WTC11 (cell line): ENCODE measurements at regions not wholly inside any gene's neighbourhood (a gene's known extent, or its start where the extent isn't known, plus 50 kb on each side); places are given as distances from the start of the nearest gene placed in this dataset.

ENCODE experiments used
- ATAC-seq: fragments of 200-7000 bp; cut with Tn5 transposase; 2 replicates; pipeline ENCODE4 v1.10.0; 2021; ENCODE audit warnings: mild to moderate bottlenecking, moderate library complexity
- CTCF ChIA-PET: fragments of 300-600 bp; sonication (Branson Sonifier 250); formaldehyde crosslinking; loops from one replicate; lab custom pipeline; 2021; ENCODE audit warnings: antibody characterized with exemption; lab: Charles Lee
- POLR2A ChIA-PET: fragments of 350-600 bp; sonication (Branson Sonifier 250); formaldehyde crosslinking; loops from one replicate; lab custom pipeline; 2021; ENCODE audit warnings: antibody characterized with exemption; lab: Charles Lee
- DNase-seq: peaks from one replicate; pipeline ENCODE4 v3.0.0; 2021; ENCODE audit warnings: low spot score
- H3K27ac Mint-ChIP-seq: 2 replicates; pipeline ENCODE4 v1.8.0; 2021; ENCODE audit warnings: mixed read lengths
- H3K27me3 Mint-ChIP-seq: 2 replicates; pipeline ENCODE4 v1.8.0; 2021; ENCODE audit warnings: low read depth, mild to moderate bottlenecking, moderate library complexity, mixed read lengths
- H3K36me3 Mint-ChIP-seq: 2 replicates; pipeline ENCODE4 v1.8.0; 2021; ENCODE audit warnings: mixed read lengths
- H3K4me1 Mint-ChIP-seq: 2 replicates; pipeline ENCODE4 v1.8.0; 2022; ENCODE audit warnings: mixed read lengths
- H3K4me3 Mint-ChIP-seq: 2 replicates; pipeline ENCODE4 v1.8.0; 2021; ENCODE audit warnings: mild to moderate bottlenecking, moderate library complexity, mixed read lengths
- H3K9me3 Mint-ChIP-seq: 2 replicates; pipeline ENCODE4 v1.8.0; 2021; ENCODE audit warnings: mixed read lengths
- E2F5 ChIP-seq: sonication (generic); formaldehyde crosslinking; IDR thresholded peaks from 2 replicates; pipeline ENCODE4 v1.8.1; 2022; ENCODE audit warnings: mild to moderate bottlenecking, moderate library complexity, missing genetic modification reagents
- ELF4 ChIP-seq: sonication (generic); formaldehyde crosslinking; IDR thresholded peaks from 2 replicates; pipeline ENCODE4 v1.8.1; 2022; ENCODE audit warnings: low read depth, mild to moderate bottlenecking, moderate library complexity, missing genetic modification reagents
- ERG ChIP-seq: fragments of 250-450 bp; sonication (Bioruptor Pico); IDR thresholded peaks from 2 replicates; pipeline ENCODE4 v1.8.0; 2021; ENCODE audit warnings: mild to moderate bottlenecking
- ESRRA ChIP-seq: sonication (generic); formaldehyde crosslinking; IDR thresholded peaks from 2 replicates; pipeline ENCODE4 v1.8.1; 2022; ENCODE audit warnings: mild to moderate bottlenecking, missing genetic modification reagents, borderline replicate concordance
- GTF2I ChIP-seq: fragments of 250-450 bp; sonication (Bioruptor Pico); conservative IDR thresholded peaks from 2 replicates; pipeline ENCODE4 v1.4.0; 2021; ENCODE audit warnings: mild to moderate bottlenecking
- HMGA2 ChIP-seq: fragments of 250-450 bp; sonication (Bioruptor Pico); IDR thresholded peaks from 2 replicates; pipeline ENCODE4 v1.4.0; 2021; ENCODE audit warnings: mild to moderate bottlenecking, moderate library complexity
- JAZF1 ChIP-seq: fragments of 250-450 bp; sonication (Bioruptor Pico); IDR thresholded peaks from 2 replicates; pipeline ENCODE4 v1.9.0; 2021; ENCODE audit warnings: moderate library complexity, mild to moderate bottlenecking, inconsistent platforms
- KAT7 ChIP-seq: sonication (generic); formaldehyde crosslinking; IDR thresholded peaks from 2 replicates; pipeline ENCODE4 v1.8.1; 2023; ENCODE audit warnings: missing genetic modification reagents, mild to moderate bottlenecking, borderline replicate concordance
- NFYB ChIP-seq: sonication (generic); formaldehyde crosslinking; conservative IDR thresholded peaks from 2 replicates; pipeline ENCODE4 v1.8.0; 2022; ENCODE audit warnings: low read depth, missing genetic modification reagents
- OVOL2 ChIP-seq: fragments of 250-450 bp; sonication (Bioruptor Pico); IDR thresholded peaks from 2 replicates; pipeline ENCODE4 v1.9.0; 2021; ENCODE audit warnings: mild to moderate bottlenecking, borderline replicate concordance
- RORB ChIP-seq: fragments of 250-450 bp; sonication (Bioruptor Pico); IDR thresholded peaks from 2 replicates; pipeline ENCODE4 v1.9.0; 2021; ENCODE audit warnings: mild to moderate bottlenecking
- SMAD3 ChIP-seq: sonication (generic); formaldehyde crosslinking; IDR thresholded peaks from 2 replicates; pipeline ENCODE4 v1.8.0; 2022; ENCODE audit warnings: missing genetic modification reagents, mild to moderate bottlenecking, borderline replicate concordance
- USF1 ChIP-seq: sonication (generic); formaldehyde crosslinking; IDR thresholded peaks from 2 replicates; pipeline ENCODE4 v1.8.0; 2022; ENCODE audit warnings: mild to moderate bottlenecking, missing genetic modification reagents
- USF2 ChIP-seq: sonication (generic); formaldehyde crosslinking; IDR thresholded peaks from 2 replicates; pipeline ENCODE4 v1.8.1; 2023; ENCODE audit warnings: mild to moderate bottlenecking, missing genetic modification reagents, moderate library complexity
- ZBTB21 ChIP-seq: sonication (generic); formaldehyde crosslinking; IDR thresholded peaks from 2 replicates; pipeline ENCODE4 v1.8.1; 2023; ENCODE audit warnings: mild to moderate bottlenecking, missing genetic modification reagents, borderline replicate concordance
- ZNF121 ChIP-seq: sonication (generic); formaldehyde crosslinking; IDR thresholded peaks from 2 replicates; pipeline ENCODE4 v1.8.0; 2023; ENCODE audit warnings: missing genetic modification reagents
- ZNF263 ChIP-seq: sonication (generic); formaldehyde crosslinking; IDR thresholded peaks from 2 replicates; pipeline ENCODE4 v1.8.1; 2022; ENCODE audit warnings: low read depth, mild to moderate bottlenecking, moderate library complexity, missing genetic modification reagents
- ZNF317 ChIP-seq: sonication (generic); formaldehyde crosslinking; IDR thresholded peaks from 2 replicates; pipeline ENCODE4 v1.8.1; 2023; ENCODE audit warnings: low read depth, mild to moderate bottlenecking, moderate library complexity, missing genetic modification reagents, borderline replicate concordance
- ZNF425 ChIP-seq: fragments of 250-450 bp; sonication (Bioruptor Pico); conservative IDR thresholded peaks from 2 replicates; pipeline ENCODE4 v1.9.0; 2021; ENCODE audit warnings: mild to moderate bottlenecking

GRCh38 chr20:58019027-58019849 is 209.2 kb downstream of the ANKRD60 start:
- Mint-ChIP-seq H3K36me3 (peaks cover 2% of the 10 kb centered on the region; the same call in 1 of the 2 replicates), H3K4me3 (no peak overlapping the region), H3K4me1 (no peaks in the 10 kb centered on the region), H3K27me3 (no peaks in the 10 kb centered on the region; the same call in 1 of the 2 replicates), H3K9me3 (peaks cover 12% of the 10 kb centered on the region), H3K27ac (no peak overlapping the region)
- TF ChIP-seq ZNF121 = no peak
- no peak for TF ChIP-seq JAZF1
- TF ChIP-seq ZNF263 (CRISPR knock-in tag) = no peak
- TF ChIP-seq OVOL2 (CRISPR knock-in tag) = no peak
- TF ChIP-seq SMAD3 (CRISPR knock-in tag) = no peak
- ATAC-seq (no peak), DNase-seq (no peak)
- ChIA-PET POLR2A (no interaction called here), CTCF (interaction anchor here (0.8 kb wide), 1 partner anchor 9 kb away, joined by 4 read pairs; no protein-coding TSS in a partner anchor)

- H3K4me3 Mint-ChIP-seq = no peak overlapping the region
- CTCF ChIA-PET = interaction anchor here (0.8 kb wide), 1 partner anchor 10 kb away, joined by 4 read pairs; no protein-coding TSS in a partner anchor
- H3K27ac Mint-ChIP-seq = no peak overlapping the region
- POLR2A ChIA-PET = no interaction called here
- ATAC-seq = no peak
- no peak for DNase-seq
- TF ChIP-seq ESRRA (CRISPR knock-in tag) (no peak), RORB (CRISPR knock-in tag) (no peak), KAT7 (CRISPR knock-in tag) (no peak)
- H3K4me1 Mint-ChIP-seq = peaks cover under 1% of the 10 kb centered on the region; the same call in 1 of the 2 replicates
- no peaks in the 10 kb centered on the region; the same call in 1 of the 2 replicates for H3K27me3 Mint-ChIP-seq
- peaks cover 2% of the 10 kb centered on the region; the same call in 1 of the 2 replicates for H3K36me3 Mint-ChIP-seq
- peaks cover 12% of the 10 kb centered on the region for H3K9me3 Mint-ChIP-seq
These were observed 209.9 kb downstream of the ANKRD60 start for GRCh38 chr20:58018590-58018989.

GRCh38 chr20:58017970-58018530 is 210.4 kb downstream of the ANKRD60 start:
- no peak for ATAC-seq
- CTCF ChIA-PET = no interaction called here
- peaks cover 2% of the 10 kb centered on the region; the same call in 1 of the 2 replicates for H3K36me3 Mint-ChIP-seq

More at GRCh38 chr20:58017970-58018530, 210.4 kb downstream of the ANKRD60 start:
- POLR2A ChIA-PET = no interaction called here
- Mint-ChIP-seq H3K27me3 (no peaks in the 10 kb centered on the region; the same call in 1 of the 2 replicates), H3K27ac (no peak overlapping the region)
- no peak for DNase-seq
- no peak for TF ChIP-seq HMGA2 (CRISPR knock-in tag)
- no peak for TF ChIP-seq ZNF425 (CRISPR knock-in tag)
- no peak for TF ChIP-seq ELF4
- no peak for TF ChIP-seq GTF2I (CRISPR knock-in tag)
- TF ChIP-seq E2F5 = no peak
- no peak for TF ChIP-seq NFYB (CRISPR knock-in tag)
- no peak for TF ChIP-seq ERG (CRISPR knock-in tag)
- TF ChIP-seq ZBTB21 (CRISPR knock-in tag) = no peak
- no peak for TF ChIP-seq USF1 (CRISPR knock-in tag)
- TF ChIP-seq ZNF317 = no peak
- TF ChIP-seq USF2 (CRISPR knock-in tag) = no peak
- TF ChIP-seq, all 79 proteins: peak for 0
- no peak overlapping the region for H3K4me3 Mint-ChIP-seq
- peaks cover 12% of the 10 kb centered on the region for H3K9me3 Mint-ChIP-seq
- H3K4me1 Mint-ChIP-seq = peaks cover 5% of the 10 kb centered on the region
